MM.1S (cell line): ENCODE measurements at regions not wholly inside any gene's neighbourhood (a gene's known extent, or its start where the extent isn't known, plus 50 kb on each side); places are given as distances from the start of the nearest gene placed in this dataset.
A peak's percentile ranks its signal among the peaks of the same experiment; 100 is the strongest.

Experiments used
- DNase-seq: peaks from one replicate; pipeline ENCODE4 v3.0.0-alpha.2; 2015
- H2AFZ ChIP-seq: fragments of 300-600 bp; sonication (generic); 2 replicates; pipeline ENCODE4 v1.6.0; 2016; ENCODE audit warnings: antibody characterized with exemption, low read length
- H3F3A ChIP-seq: fragments of 300-600 bp; sonication (generic); 2 replicates; pipeline ENCODE4 v1.6.1; 2016; ENCODE audit warnings: mild to moderate bottlenecking, antibody characterized with exemption, low read length, moderate library complexity, mixed read lengths; ENCODE audit not compliant: insufficient read depth
- H3K27ac ChIP-seq: fragments of 300-600 bp; sonication (generic); 2 replicates; pipeline ENCODE4 v1.5.1; 2016; ENCODE audit warnings: mild to moderate bottlenecking, low read length
- H3K27me3 ChIP-seq: fragments of 300-600 bp; sonication (generic); replicated peaks from 2 replicates; pipeline ENCODE4 v1.6.0; 2016; ENCODE audit warnings: low read length; ENCODE audit not compliant: insufficient read depth
- H3K36me3 ChIP-seq: fragments of 300-600 bp; sonication (generic); replicated peaks from 2 replicates; pipeline ENCODE4 v1.6.1; 2016; ENCODE audit warnings: mild to moderate bottlenecking, low read length, mixed read lengths; ENCODE audit not compliant: insufficient read depth
- H3K4me1 ChIP-seq: fragments of 300-600 bp; sonication (generic); 2 replicates; pipeline ENCODE4 v1.6.1; 2016; ENCODE audit warnings: low read length, mixed read lengths
- H3K4me2 ChIP-seq: fragments of 300-600 bp; sonication (generic); 2 replicates; pipeline ENCODE4 v1.6.0; 2016; ENCODE audit warnings: low read depth, low read length
- H3K4me3 ChIP-seq: fragments of 300-600 bp; sonication (generic); 2 replicates; pipeline ENCODE4 v1.5.1; 2016; ENCODE audit warnings: low read length, mixed read lengths
- H3K79me2 ChIP-seq: fragments of 300-600 bp; sonication (generic); 2 replicates; pipeline ENCODE4 v1.6.1; 2016; ENCODE audit warnings: mixed run types, low read length, mixed read lengths
- H3K9ac ChIP-seq: fragments of 300-600 bp; sonication (generic); 2 replicates; pipeline ENCODE4 v1.6.1; 2016; ENCODE audit warnings: low read length, mixed read lengths
- H3K9me2 ChIP-seq: fragments of 300-600 bp; sonication (generic); replicated peaks from 2 replicates; pipeline ENCODE4 v1.6.1; 2016; ENCODE audit warnings: mild to moderate bottlenecking, low read length, mixed read lengths; ENCODE audit not compliant: insufficient read depth
- H3K9me3 ChIP-seq: fragments of 300-600 bp; sonication (generic); replicated peaks from 2 replicates; pipeline ENCODE4 v1.6.1; 2016; ENCODE audit warnings: mild to moderate bottlenecking, low read length, mixed read lengths; ENCODE audit not compliant: insufficient read depth
- H4K20me1 ChIP-seq: fragments of 300-600 bp; sonication (generic); 2 replicates; pipeline ENCODE4 v1.6.1; 2016; ENCODE audit warnings: mild to moderate bottlenecking, low read length, moderate library complexity, mixed read lengths; ENCODE audit not compliant: insufficient read depth
- EZH2 ChIP-seq: fragments of 300-600 bp; sonication (generic); optimal IDR thresholded peaks from 2 replicates; pipeline ENCODE3; 2017; ENCODE audit warnings: low read depth, mild to moderate bottlenecking, antibody characterized with exemption, low read length, mixed read lengths
- EZH2phosphoT487 ChIP-seq: fragments of 300-600 bp; sonication (generic); IDR thresholded peaks from 2 replicates; pipeline ENCODE4 v1.6.1; 2018; ENCODE audit warnings: antibody characterized with exemption, low read length
- TF ChIP-seq, protein P1 (sequence below): fragments of 300-600 bp; sonication (generic); IDR thresholded peaks from 2 replicates; pipeline ENCODE4 v1.5.1; 2016; ENCODE audit warnings: antibody characterized with exemption, low read length, mixed read lengths

DNA sequence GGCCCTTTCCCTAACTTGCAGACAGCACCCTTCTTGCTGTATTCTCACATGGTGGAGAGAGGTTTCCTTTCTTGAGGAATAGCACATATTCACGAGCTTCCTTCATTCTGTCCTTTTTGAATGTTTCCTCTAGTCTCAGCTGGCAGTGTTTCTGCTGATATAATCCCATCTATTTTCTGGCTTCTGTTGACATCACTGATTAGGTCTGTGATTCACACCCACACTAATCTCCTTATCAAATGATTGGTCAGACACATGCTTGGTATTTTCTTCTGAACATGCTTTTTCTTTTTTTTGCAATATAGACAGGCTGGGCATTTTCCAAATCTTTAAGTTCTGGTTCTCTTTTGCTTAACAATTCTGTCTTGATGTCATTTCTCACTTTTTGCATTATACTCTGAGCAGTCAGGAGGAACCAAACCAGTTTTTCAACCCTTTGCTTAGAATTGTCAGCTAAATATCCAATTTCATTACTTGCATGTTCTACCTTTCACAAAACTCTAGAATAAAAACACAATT, 65.4 kb downstream of the OXSM start:
- H3K9ac ChIP-seq, result no peak overlapping the region
- H3K79me2 ChIP-seq, result no peaks in the 10 kb centered on the region
- no peak overlapping the region for H3K27ac ChIP-seq
- DNase-seq, result no peak
- no peak overlapping the region for H3K4me2 ChIP-seq
- no peaks in the 10 kb centered on the region for H3K9me3 ChIP-seq
- no peak overlapping the region for H3K4me3 ChIP-seq
- H3K9me2 ChIP-seq, result no peaks in the 10 kb centered on the region
- no peaks in the 10 kb centered on the region for H4K20me1 ChIP-seq
- no peak overlapping the region for H2AFZ ChIP-seq
- TF ChIP-seq EZH2, result no peak
- TF ChIP-seq, protein P1, sequence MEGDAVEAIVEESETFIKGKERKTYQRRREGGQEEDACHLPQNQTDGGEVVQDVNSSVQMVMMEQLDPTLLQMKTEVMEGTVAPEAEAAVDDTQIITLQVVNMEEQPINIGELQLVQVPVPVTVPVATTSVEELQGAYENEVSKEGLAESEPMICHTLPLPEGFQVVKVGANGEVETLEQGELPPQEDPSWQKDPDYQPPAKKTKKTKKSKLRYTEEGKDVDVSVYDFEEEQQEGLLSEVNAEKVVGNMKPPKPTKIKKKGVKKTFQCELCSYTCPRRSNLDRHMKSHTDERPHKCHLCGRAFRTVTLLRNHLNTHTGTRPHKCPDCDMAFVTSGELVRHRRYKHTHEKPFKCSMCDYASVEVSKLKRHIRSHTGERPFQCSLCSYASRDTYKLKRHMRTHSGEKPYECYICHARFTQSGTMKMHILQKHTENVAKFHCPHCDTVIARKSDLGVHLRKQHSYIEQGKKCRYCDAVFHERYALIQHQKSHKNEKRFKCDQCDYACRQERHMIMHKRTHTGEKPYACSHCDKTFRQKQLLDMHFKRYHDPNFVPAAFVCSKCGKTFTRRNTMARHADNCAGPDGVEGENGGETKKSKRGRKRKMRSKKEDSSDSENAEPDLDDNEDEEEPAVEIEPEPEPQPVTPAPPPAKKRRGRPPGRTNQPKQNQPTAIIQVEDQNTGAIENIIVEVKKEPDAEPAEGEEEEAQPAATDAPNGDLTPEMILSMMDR, result no peak
- no peak for TF ChIP-seq EZH2phosphoT487
- no peaks in the 10 kb centered on the region for H3K27me3 ChIP-seq
- no peaks in the 10 kb centered on the region for H3K36me3 ChIP-seq
- peaks cover 14% of the 10 kb centered on the region; the same call in 1 of the 2 replicates for H3K4me1 ChIP-seq
- H3F3A ChIP-seq, result no peaks in the 10 kb centered on the region

DNA sequence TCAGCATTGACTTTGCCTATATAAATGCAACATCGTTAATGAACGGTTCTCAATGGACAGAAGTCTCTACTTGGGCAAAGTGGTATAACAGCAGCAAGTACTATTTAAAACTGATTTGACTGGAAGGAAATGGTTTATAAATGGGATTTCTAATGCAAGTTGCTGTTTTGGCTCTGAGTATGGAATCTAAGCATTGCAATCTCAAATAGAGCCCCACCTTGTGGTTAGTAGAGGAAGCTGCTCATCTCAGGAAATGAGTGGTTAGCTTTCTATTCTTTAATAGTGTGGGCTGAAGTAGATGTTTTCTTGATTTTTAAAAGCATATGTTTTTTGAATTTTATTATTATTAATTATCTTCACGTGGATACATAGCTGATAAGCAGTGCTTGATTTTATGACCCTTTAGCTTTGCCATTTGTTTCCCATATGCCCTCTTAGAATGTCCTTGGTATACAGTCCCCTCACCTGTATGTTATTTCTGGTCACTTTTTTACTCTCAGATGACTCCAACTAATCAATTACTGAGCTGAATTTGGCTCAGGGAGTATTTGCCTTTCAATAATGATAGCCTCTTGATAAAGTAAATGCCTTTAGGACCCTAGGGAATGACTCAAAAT, 67.1 kb downstream of the OXSM start:
- peak; percentile 72 for DNase-seq
- no peaks in the 10 kb centered on the region for H3K9me3 ChIP-seq
- no peaks in the 10 kb centered on the region for H3K79me2 ChIP-seq

DNA sequence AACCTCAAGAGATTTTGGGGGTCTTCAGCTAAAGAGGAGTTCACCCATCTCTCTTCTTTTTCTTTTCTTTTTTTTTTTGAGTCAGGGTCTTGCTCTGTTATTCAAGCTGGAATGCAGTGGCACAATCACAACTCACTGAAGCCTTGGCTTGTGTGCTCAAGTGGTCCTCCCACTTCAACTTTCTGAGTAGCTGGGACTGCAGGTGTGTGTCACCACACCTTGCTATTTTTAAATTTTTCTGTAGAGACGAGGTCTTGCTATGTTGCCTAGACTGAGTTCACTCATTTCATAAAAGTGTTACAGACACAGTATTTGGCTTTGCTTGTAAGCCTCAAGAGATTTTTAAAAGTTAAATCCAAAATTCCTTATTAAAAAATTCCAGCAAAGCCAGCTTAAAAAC, 71.7 kb downstream of the OXSM start:
- Histone ChIP-seq H3K9ac (no peak overlapping the region), H3K27me3 (no peaks in the 10 kb centered on the region), H3K9me3 (no peaks in the 10 kb centered on the region), H3K4me3 (no peak overlapping the region), H3K4me2 (peak overlapping the region; percentile 23; the same call in 1 of the 2 replicates), H3K9me2 (no peaks in the 10 kb centered on the region), H3K79me2 (no peaks in the 10 kb centered on the region), H2AFZ (no peak overlapping the region), H3K27ac (0 out of 2 replicates have a peak overlapping the region, but pooled peaks have one; percentile 6), H3K36me3 (no peaks in the 10 kb centered on the region), H3K4me1 (peaks cover 50% of the 10 kb centered on the region), H3F3A (peaks cover 24% of the 10 kb centered on the region), H4K20me1 (no peaks in the 10 kb centered on the region)
- DNase-seq, result peak; percentile 42
- TF ChIP-seq EZH2phosphoT487, result no peak
- TF ChIP-seq, protein P1, result no peak
- no peak for TF ChIP-seq EZH2

More for the DNA sequence above, 67.1 kb downstream of the OXSM start:
- no peaks in the 10 kb centered on the region for H3K36me3 ChIP-seq
- 0 out of 2 replicates have a peak overlapping the region, but pooled peaks have one; percentile 18 for H3K4me2 ChIP-seq
- no peaks in the 10 kb centered on the region for H3K9me2 ChIP-seq
- H3K9ac ChIP-seq, result no peak overlapping the region
- no peaks in the 10 kb centered on the region for H3K27me3 ChIP-seq
- TF ChIP-seq EZH2phosphoT487 (no peak), EZH2 (no peak)
- TF ChIP-seq, protein P1, result peak; percentile 80
- no peak overlapping the region for H3K27ac ChIP-seq
- no peak overlapping the region for H3K4me3 ChIP-seq
- H3K4me1 ChIP-seq, result peaks cover 22% of the 10 kb centered on the region
- no peaks in the 10 kb centered on the region for H3F3A ChIP-seq
- no peak overlapping the region for H2AFZ ChIP-seq
- H4K20me1 ChIP-seq, result no peaks in the 10 kb centered on the region
